ENCODE measurements at regions not wholly inside any gene's neighbourhood (a gene's known extent, or its start where the extent isn't known, plus 50 kb on each side); places are given as distances from the start of the nearest gene placed in this dataset.

DNA sequence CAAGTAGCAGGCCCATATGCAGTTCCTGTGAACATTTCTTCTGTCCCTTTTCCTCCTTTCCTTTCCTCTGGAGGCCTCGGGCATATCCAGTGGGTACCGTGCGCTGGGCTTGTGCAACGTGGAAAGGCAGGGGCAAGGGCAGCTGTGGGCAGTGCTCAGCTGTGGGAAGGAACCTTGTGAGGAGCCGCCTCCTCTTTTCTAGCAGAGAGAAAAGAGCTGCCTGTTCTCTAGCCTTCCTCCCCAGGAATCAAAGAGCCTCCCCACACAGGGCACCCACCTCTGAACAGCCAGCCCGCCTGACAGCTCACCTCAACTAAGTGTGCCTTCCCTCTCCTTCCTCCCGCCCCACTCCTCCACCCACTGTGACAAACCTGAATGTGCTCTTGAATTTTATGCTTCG lies 143.3 kb upstream of the HDDC2 start:
- Histone ChIP-seq H3K9me3 (ENCODE audit: control insufficient read depth in 4 of 4, insufficient read depth in 3 of 4, low read length in 3 of 4) (peaks cover 0 to 1% (median 0%) of the 10 kb centered on the region in 4 donors), H3K9ac (ENCODE audit: insufficient read depth in 1 of 2, low read length in 2 of 2) (no peak overlapping the region), H3K36me3 (ENCODE audit: control insufficient read depth in 4 of 4, insufficient read depth in 4 of 4, low read length in 4 of 4) (no peaks in the 10 kb centered on the region), H3K4me1 (ENCODE audit: control insufficient read depth in 5 of 5, insufficient read depth in 5 of 5, low read length in 5 of 5) (peaks cover 0 to 10% (median 2%) of the 10 kb centered on the region in 5 donors), H3K4me3 (no peak overlapping the region), H3K27ac (ENCODE audit: low read depth in 1 of 2, low read length in 1 of 2) (peak overlapping the region in 1 of 2 donors; percentile 9), H3K27me3 (ENCODE audit: control insufficient read depth in 3 of 3, insufficient read depth in 3 of 3, low read length in 2 of 3) (no peaks in the 10 kb centered on the region)
- no peak for ATAC-seq (ENCODE audit: insufficient read depth, low FRiP score)
- WGBS, 2 donors, result 71 to 81% methylated on average over 8 of the region's 8 CpGs
- DNase-seq, result no peak
- TF ChIP-seq, protein P1, sequence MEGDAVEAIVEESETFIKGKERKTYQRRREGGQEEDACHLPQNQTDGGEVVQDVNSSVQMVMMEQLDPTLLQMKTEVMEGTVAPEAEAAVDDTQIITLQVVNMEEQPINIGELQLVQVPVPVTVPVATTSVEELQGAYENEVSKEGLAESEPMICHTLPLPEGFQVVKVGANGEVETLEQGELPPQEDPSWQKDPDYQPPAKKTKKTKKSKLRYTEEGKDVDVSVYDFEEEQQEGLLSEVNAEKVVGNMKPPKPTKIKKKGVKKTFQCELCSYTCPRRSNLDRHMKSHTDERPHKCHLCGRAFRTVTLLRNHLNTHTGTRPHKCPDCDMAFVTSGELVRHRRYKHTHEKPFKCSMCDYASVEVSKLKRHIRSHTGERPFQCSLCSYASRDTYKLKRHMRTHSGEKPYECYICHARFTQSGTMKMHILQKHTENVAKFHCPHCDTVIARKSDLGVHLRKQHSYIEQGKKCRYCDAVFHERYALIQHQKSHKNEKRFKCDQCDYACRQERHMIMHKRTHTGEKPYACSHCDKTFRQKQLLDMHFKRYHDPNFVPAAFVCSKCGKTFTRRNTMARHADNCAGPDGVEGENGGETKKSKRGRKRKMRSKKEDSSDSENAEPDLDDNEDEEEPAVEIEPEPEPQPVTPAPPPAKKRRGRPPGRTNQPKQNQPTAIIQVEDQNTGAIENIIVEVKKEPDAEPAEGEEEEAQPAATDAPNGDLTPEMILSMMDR (IDR thresholded peaks at IDR 0.05; ENCODE audit: control extremely low read depth, extremely low read depth), result no peak

DNA sequence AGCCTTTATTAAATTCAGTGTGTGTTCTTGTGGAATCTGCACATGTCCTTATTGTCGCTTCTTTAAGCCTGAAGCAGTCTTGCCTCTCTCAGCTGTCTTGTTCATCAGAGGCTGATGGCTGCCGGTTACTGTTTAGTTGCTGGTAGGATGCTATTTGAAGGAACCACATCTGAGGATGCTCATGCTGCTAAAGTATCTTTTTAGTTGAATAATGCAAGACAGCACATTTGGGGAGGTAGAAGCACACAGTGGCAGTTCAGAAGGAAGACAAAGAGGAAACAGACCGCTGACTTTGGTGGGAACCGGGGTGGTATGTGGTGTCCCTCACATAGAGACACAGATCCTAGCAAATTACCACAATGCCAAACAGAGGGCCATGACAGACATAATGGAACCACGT lies 144.2 kb upstream of the HDDC2 start:
- TF ChIP-seq, protein P1 (IDR thresholded peaks at IDR 0.05; ENCODE audit: control extremely low read depth, extremely low read depth), result no peak
- WGBS, 2 donors, result 78 to 89% methylated on average over 5 of the region's 5 CpGs
- Histone ChIP-seq H3K27me3 (ENCODE audit: control insufficient read depth in 3 of 3, insufficient read depth in 3 of 3, low read length in 2 of 3) (no peaks in the 10 kb centered on the region), H3K9ac (ENCODE audit: insufficient read depth in 1 of 2, low read length in 2 of 2) (no peak overlapping the region), H3K36me3 (ENCODE audit: control insufficient read depth in 4 of 4, insufficient read depth in 4 of 4, low read length in 4 of 4) (no peaks in the 10 kb centered on the region), H3K27ac (ENCODE audit: low read depth in 1 of 2, low read length in 1 of 2) (no peak overlapping the region), H3K4me1 (ENCODE audit: control insufficient read depth in 5 of 5, insufficient read depth in 5 of 5, low read length in 5 of 5) (peaks cover 0 to 10% (median 2%) of the 10 kb centered on the region in 5 donors), H3K9me3 (ENCODE audit: control insufficient read depth in 4 of 4, insufficient read depth in 3 of 4, low read length in 3 of 4) (peaks cover 0 to 1% (median 0%) of the 10 kb centered on the region in 4 donors), H3K4me3 (no peak overlapping the region)
- DNase-seq (no peak), ATAC-seq (ENCODE audit: insufficient read depth, low FRiP score) (no peak)

DNA sequence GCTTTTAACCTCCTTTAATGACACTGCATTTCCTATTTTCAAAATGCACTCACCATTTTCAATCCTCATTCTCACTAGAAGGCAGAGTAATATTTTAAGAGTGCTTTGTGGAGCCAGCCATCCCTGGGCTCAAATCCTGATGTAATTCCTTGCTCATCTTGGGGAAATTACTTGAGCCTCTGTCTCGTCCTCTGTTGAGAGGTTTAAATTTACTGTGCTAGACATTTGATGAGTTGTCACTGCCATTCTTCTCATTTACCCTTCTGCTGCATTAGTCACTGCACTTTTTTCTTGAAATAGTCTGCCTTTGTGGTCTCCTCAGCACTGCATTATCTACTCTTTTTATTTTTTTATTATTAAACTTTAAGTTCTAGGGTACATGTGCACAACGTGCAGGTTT lies 150.0 kb upstream of the HDDC2 start:
- no peak overlapping the region for H3K4me3 ChIP-seq
- H3K36me3 ChIP-seq (ENCODE audit: control insufficient read depth in 4 of 4, insufficient read depth in 4 of 4, low read length in 4 of 4), result no peaks in the 10 kb centered on the region
- TF ChIP-seq, protein P1 (IDR thresholded peaks at IDR 0.05; ENCODE audit: control extremely low read depth, extremely low read depth), result no peak
- no peak overlapping the region for H3K9ac ChIP-seq (ENCODE audit: insufficient read depth in 1 of 2, low read length in 2 of 2)
- DNase-seq (no peak), ATAC-seq (ENCODE audit: insufficient read depth, low FRiP score) (no peak)
- no peaks in the 10 kb centered on the region for H3K4me1 ChIP-seq (ENCODE audit: control insufficient read depth in 5 of 5, insufficient read depth in 5 of 5, low read length in 5 of 5)
- H3K27me3 ChIP-seq (ENCODE audit: control insufficient read depth in 3 of 3, insufficient read depth in 3 of 3, low read length in 2 of 3), result no peaks in the 10 kb centered on the region
- no peak overlapping the region for H3K27ac ChIP-seq (ENCODE audit: low read depth in 1 of 2, low read length in 1 of 2)
- peaks cover 0 to 17% (median 5%) of the 10 kb centered on the region in 4 donors for H3K9me3 ChIP-seq (ENCODE audit: control insufficient read depth in 4 of 4, insufficient read depth in 3 of 4, low read length in 3 of 4)
- 44 to 45% methylated on average over 2 of the region's 2 CpGs for WGBS, 2 donors

DNA sequence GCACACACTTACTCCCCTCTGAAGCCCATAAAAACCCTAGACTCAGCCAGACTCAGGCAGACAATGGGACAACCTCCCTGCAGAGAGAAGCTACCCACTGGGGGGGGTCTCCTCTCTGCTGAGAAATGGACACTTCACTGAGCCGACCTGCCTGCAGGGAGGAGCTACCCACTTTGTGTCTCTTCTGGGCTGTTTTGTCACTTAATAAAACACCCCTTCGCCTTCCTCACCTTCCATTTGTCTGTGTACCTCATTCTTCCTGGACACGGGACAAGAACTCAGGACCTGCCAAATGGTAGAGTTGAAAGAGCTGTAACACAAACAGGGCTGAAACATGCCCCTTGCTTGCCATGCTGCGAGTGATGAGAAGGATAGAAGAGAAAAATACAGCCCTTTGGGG lies 151.7 kb upstream of the HDDC2 start:
- Histone ChIP-seq H3K27me3 (ENCODE audit: control insufficient read depth in 3 of 3, insufficient read depth in 3 of 3, low read length in 2 of 3) (no peaks in the 10 kb centered on the region), H3K27ac (ENCODE audit: low read depth in 1 of 2, low read length in 1 of 2) (no peak overlapping the region), H3K9ac (ENCODE audit: insufficient read depth in 1 of 2, low read length in 2 of 2) (no peak overlapping the region), H3K4me1 (ENCODE audit: control insufficient read depth in 5 of 5, insufficient read depth in 5 of 5, low read length in 5 of 5) (no peaks in the 10 kb centered on the region), H3K36me3 (ENCODE audit: control insufficient read depth in 4 of 4, insufficient read depth in 4 of 4, low read length in 4 of 4) (no peaks in the 10 kb centered on the region), H3K9me3 (ENCODE audit: control insufficient read depth in 4 of 4, insufficient read depth in 3 of 4, low read length in 3 of 4) (peaks cover 0 to 17% (median 5%) of the 10 kb centered on the region in 4 donors), H3K4me3 (no peak overlapping the region)
- ATAC-seq (ENCODE audit: insufficient read depth, low FRiP score) (no peak), DNase-seq (no peak)
- 65 to 71% methylated on average over 4 of the region's 4 CpGs for WGBS, 2 donors
- TF ChIP-seq, protein P1 (IDR thresholded peaks at IDR 0.05; ENCODE audit: control extremely low read depth, extremely low read depth), result no peak
